ACC112 (cell line): ENCODE measurements at regions not wholly inside any gene's neighbourhood (a gene's known extent, or its start where the extent isn't known, plus 50 kb on each side); places are given as distances from the start of the nearest gene placed in this dataset.

Experiments
- H2AFZ ChIP-seq: fragments of 200-600 bp; sonication (generic); one replicate; pipeline ENCODE4 v1.6.0; 2017; ENCODE audit warnings: antibody characterized with exemption, low read length; ENCODE audit not compliant: unreplicated experiment
- H3K27ac ChIP-seq: fragments of 200-600 bp; sonication (generic); 2 replicates; pipeline ENCODE4 v1.5.1; 2014; ENCODE audit warnings: low read depth, mild to moderate bottlenecking, antibody characterized with exemption, low read length, moderate library complexity
- H3K27me3 ChIP-seq: fragments of 200-600 bp; sonication (generic); 2 replicates; pipeline ENCODE4 v1.6.1; 2014; ENCODE audit warnings: mild to moderate bottlenecking, antibody characterized with exemption, low read length, moderate library complexity, mixed read lengths; ENCODE audit not compliant: insufficient read depth
- H3K36me3 ChIP-seq: fragments of 200-600 bp; sonication (generic); 2 replicates; pipeline ENCODE4 v1.6.1; 2016; ENCODE audit warnings: mild to moderate bottlenecking, antibody characterized with exemption, low read length, moderate library complexity, mixed read lengths; ENCODE audit not compliant: insufficient read depth
- H3K4me1 ChIP-seq: fragments of 200-600 bp; sonication (generic); one replicate; pipeline ENCODE4 v1.6.1; 2016; ENCODE audit warnings: low read length, mixed read lengths; ENCODE audit not compliant: insufficient read depth, unreplicated experiment, control insufficient read depth
- H3K4me3 ChIP-seq: fragments of 200-600 bp; sonication (generic); 2 replicates; pipeline ENCODE4 v1.5.1; 2014; ENCODE audit warnings: mild to moderate bottlenecking, low read depth, low read length
- H3K79me2 ChIP-seq: fragments of 200-600 bp; sonication (generic); one replicate; pipeline ENCODE4 v1.6.0; 2016; ENCODE audit warnings: low read length; ENCODE audit not compliant: control insufficient read depth, unreplicated experiment, insufficient read depth

- no peak overlapping the region for H3K27ac ChIP-seq
- H3K79me2 ChIP-seq, result no peaks in the 10 kb centered on the region
- H3K36me3 ChIP-seq, result no peaks in the 10 kb centered on the region
- H2AFZ ChIP-seq, result no peak overlapping the region
- no peaks in the 10 kb centered on the region for H3K4me1 ChIP-seq
- H3K4me3 ChIP-seq, result no peak overlapping the region
- peaks cover 55% of the 10 kb centered on the region for H3K27me3 ChIP-seq
Measured at GRCh38 chr18:35770376-35771014, 189.0 kb downstream of the GALNT1 start.

- no peaks in the 10 kb centered on the region for H3K79me2 ChIP-seq
- H3K36me3 ChIP-seq, result no peaks in the 10 kb centered on the region
- H3K27me3 ChIP-seq, result peaks cover 55% of the 10 kb centered on the region
- no peaks in the 10 kb centered on the region for H3K4me1 ChIP-seq
- H2AFZ ChIP-seq, result no peak overlapping the region
- no peak overlapping the region for H3K4me3 ChIP-seq
- no peak overlapping the region for H3K27ac ChIP-seq
Measured at GRCh38 chr18:35771172-35771571, 189.6 kb downstream of the GALNT1 start.

GRCh38 chr18:35775887-35776286 is 194.3 kb downstream of the GALNT1 start:
- no peak overlapping the region for H3K4me3 ChIP-seq
- no peaks in the 10 kb centered on the region for H3K36me3 ChIP-seq
- no peak overlapping the region for H2AFZ ChIP-seq
- no peaks in the 10 kb centered on the region for H3K4me1 ChIP-seq
- H3K27me3 ChIP-seq, result peaks cover 71% of the 10 kb centered on the region
- H3K27ac ChIP-seq, result no peak overlapping the region
- H3K79me2 ChIP-seq, result no peaks in the 10 kb centered on the region

GRCh38 chr18:35776473-35776872 is 194.9 kb downstream of the GALNT1 start:
- Histone ChIP-seq H3K27me3 (peaks cover 71% of the 10 kb centered on the region), H3K4me3 (no peak overlapping the region), H3K79me2 (no peaks in the 10 kb centered on the region), H3K36me3 (no peaks in the 10 kb centered on the region), H3K4me1 (no peaks in the 10 kb centered on the region), H3K27ac (no peak overlapping the region), H2AFZ (no peak overlapping the region)

- Histone ChIP-seq H3K4me1 (no peaks in the 10 kb centered on the region), H3K27ac (no peak overlapping the region), H3K4me3 (no peak overlapping the region), H3K36me3 (no peaks in the 10 kb centered on the region), H3K27me3 (peaks cover 72% of the 10 kb centered on the region), H2AFZ (no peak overlapping the region), H3K79me2 (no peaks in the 10 kb centered on the region)
Measured at GRCh38 chr18:35777039-35777438, 195.4 kb upstream of the RMP24 start.

GRCh38 chr18:35778850-35779627 is 193.4 kb upstream of the RMP24 start:
- Histone ChIP-seq H3K27me3 (peaks cover 79% of the 10 kb centered on the region), H3K27ac (no peak overlapping the region), H3K79me2 (no peaks in the 10 kb centered on the region), H3K4me1 (no peaks in the 10 kb centered on the region), H3K4me3 (no peak overlapping the region), H3K36me3 (no peaks in the 10 kb centered on the region), H2AFZ (no peak overlapping the region)

- peaks cover 81% of the 10 kb centered on the region for H3K27me3 ChIP-seq
- H3K4me1 ChIP-seq, result no peaks in the 10 kb centered on the region
- no peak overlapping the region for H3K4me3 ChIP-seq
- no peak overlapping the region for H2AFZ ChIP-seq
- no peaks in the 10 kb centered on the region for H3K36me3 ChIP-seq
- no peak overlapping the region for H3K27ac ChIP-seq
- H3K79me2 ChIP-seq, result no peaks in the 10 kb centered on the region
Measured at GRCh38 chr18:35780937-35781336, 191.5 kb upstream of the RMP24 start.

- H2AFZ ChIP-seq, result no peak overlapping the region
- no peak overlapping the region for H3K4me3 ChIP-seq
- no peaks in the 10 kb centered on the region for H3K36me3 ChIP-seq
- H3K27ac ChIP-seq, result no peak overlapping the region
- H3K79me2 ChIP-seq, result no peaks in the 10 kb centered on the region
- no peaks in the 10 kb centered on the region for H3K4me1 ChIP-seq
- peaks cover 84% of the 10 kb centered on the region for H3K27me3 ChIP-seq
Measured at GRCh38 chr18:35782926-35783325, 189.6 kb upstream of the RMP24 start.

- Histone ChIP-seq H2AFZ (no peak overlapping the region), H3K4me3 (no peak overlapping the region), H3K79me2 (no peaks in the 10 kb centered on the region), H3K27me3 (peaks cover 74% of the 10 kb centered on the region), H3K4me1 (no peaks in the 10 kb centered on the region), H3K27ac (no peak overlapping the region), H3K36me3 (no peaks in the 10 kb centered on the region)
Measured at GRCh38 chr18:35786365-35787042, 186.0 kb upstream of the RMP24 start.

GRCh38 chr18:35789543-35789942 is 182.9 kb upstream of the RMP24 start:
- H3K27me3 ChIP-seq, result peaks cover 44% of the 10 kb centered on the region
- no peak overlapping the region for H3K4me3 ChIP-seq
- H3K36me3 ChIP-seq, result no peaks in the 10 kb centered on the region
- no peak overlapping the region for H3K27ac ChIP-seq
- H3K4me1 ChIP-seq, result no peaks in the 10 kb centered on the region
- H2AFZ ChIP-seq, result no peak overlapping the region
- no peaks in the 10 kb centered on the region for H3K79me2 ChIP-seq
